Activated naive CD4-positive, alpha-beta T cell treated with anti-CD3 and anti-CD28 coated beads, Interleukin-2, amount 50 U/mL, for 24 hours (primary cell): ENCODE measurements at regions not wholly inside any gene's neighbourhood (a gene's known extent, or its start where the extent isn't known, plus 50 kb on each side); places are given as distances from the start of the nearest gene placed in this dataset.

Experiments used
- H3K27ac Mint-ChIP-seq: one replicate; pipeline ENCODE4 v1.8.0; 2021; ENCODE audit warnings: mild to moderate bottlenecking, mixed read lengths
- H3K27me3 Mint-ChIP-seq: one replicate; pipeline ENCODE4 v1.8.0; 2021; ENCODE audit warnings: mixed read lengths
- H3K36me3 Mint-ChIP-seq: one replicate; pipeline ENCODE4 v1.8.0; 2021; ENCODE audit warnings: mixed read lengths
- H3K4me1 Mint-ChIP-seq: one replicate; pipeline ENCODE4 v1.8.0; 2021; ENCODE audit warnings: mixed read lengths
- H3K4me3 Mint-ChIP-seq: one replicate; pipeline ENCODE4 v1.8.0; 2021; ENCODE audit warnings: mild to moderate bottlenecking, mixed read lengths
- H3K9me3 Mint-ChIP-seq: one replicate; pipeline ENCODE4 v1.8.0; 2021; ENCODE audit warnings: mixed read lengths

GRCh38 chr5:36355516-36355915 lies 53.8 kb upstream of the RANBP3L start:
- Mint-ChIP-seq H3K4me1 (peaks cover 2% of the 10 kb centered on the region), H3K36me3 (no peaks in the 10 kb centered on the region), H3K27me3 (peaks cover 2% of the 10 kb centered on the region), H3K9me3 (no peaks in the 10 kb centered on the region), H3K4me3 (no peak overlapping the region), H3K27ac (no peak overlapping the region)

- Mint-ChIP-seq H3K27me3 (no peaks in the 10 kb centered on the region), H3K27ac (no peak overlapping the region), H3K4me1 (peaks cover 4% of the 10 kb centered on the region), H3K9me3 (no peaks in the 10 kb centered on the region), H3K4me3 (no peak overlapping the region), H3K36me3 (no peaks in the 10 kb centered on the region)
These were observed 55.2 kb upstream of the RANBP3L start for GRCh38 chr5:36356915-36357314.

GRCh38 chr5:36357391-36357975 lies 55.8 kb upstream of the RANBP3L start:
- Mint-ChIP-seq H3K36me3 (no peaks in the 10 kb centered on the region), H3K27ac (no peak overlapping the region), H3K4me1 (peaks cover 4% of the 10 kb centered on the region), H3K9me3 (no peaks in the 10 kb centered on the region), H3K27me3 (no peaks in the 10 kb centered on the region), H3K4me3 (no peak overlapping the region)

GRCh38 chr5:36359267-36359666 lies 57.6 kb upstream of the RANBP3L start:
- no peaks in the 10 kb centered on the region for H3K27me3 Mint-ChIP-seq
- no peak overlapping the region for H3K4me3 Mint-ChIP-seq

GRCh38 chr5:36360307-36360706 lies 58.6 kb upstream of the RANBP3L start:
- no peak overlapping the region for H3K4me3 Mint-ChIP-seq
- H3K4me1 Mint-ChIP-seq, result peaks cover 4% of the 10 kb centered on the region
- H3K27ac Mint-ChIP-seq, result no peak overlapping the region
- no peaks in the 10 kb centered on the region for H3K9me3 Mint-ChIP-seq
- H3K27me3 Mint-ChIP-seq, result no peaks in the 10 kb centered on the region
- H3K36me3 Mint-ChIP-seq, result no peaks in the 10 kb centered on the region

More at GRCh38 chr5:36359267-36359666, 57.6 kb upstream of the RANBP3L start:
- Mint-ChIP-seq H3K36me3 (no peaks in the 10 kb centered on the region), H3K27ac (no peak overlapping the region), H3K9me3 (no peaks in the 10 kb centered on the region), H3K4me1 (peaks cover 4% of the 10 kb centered on the region)

GRCh38 chr5:36363101-36363500 lies 61.4 kb upstream of the RANBP3L start:
- no peaks in the 10 kb centered on the region for H3K9me3 Mint-ChIP-seq
- no peaks in the 10 kb centered on the region for H3K27me3 Mint-ChIP-seq
- H3K36me3 Mint-ChIP-seq, result no peaks in the 10 kb centered on the region
- no peak overlapping the region for H3K27ac Mint-ChIP-seq
- H3K4me1 Mint-ChIP-seq, result peaks cover 7% of the 10 kb centered on the region
- H3K4me3 Mint-ChIP-seq, result no peak overlapping the region

GRCh38 chr5:36363744-36364143 lies 62.0 kb upstream of the RANBP3L start:
- Mint-ChIP-seq H3K27me3 (no peaks in the 10 kb centered on the region), H3K9me3 (no peaks in the 10 kb centered on the region), H3K4me3 (no peak overlapping the region), H3K27ac (no peak overlapping the region), H3K4me1 (peaks cover 7% of the 10 kb centered on the region), H3K36me3 (no peaks in the 10 kb centered on the region)

GRCh38 chr5:36364473-36364872 lies 62.8 kb upstream of the RANBP3L start:
- Mint-ChIP-seq H3K4me3 (no peak overlapping the region), H3K27ac (no peak overlapping the region), H3K27me3 (no peaks in the 10 kb centered on the region), H3K36me3 (no peaks in the 10 kb centered on the region), H3K4me1 (peaks cover 7% of the 10 kb centered on the region), H3K9me3 (no peaks in the 10 kb centered on the region)

- Mint-ChIP-seq H3K36me3 (no peaks in the 10 kb centered on the region), H3K27me3 (no peaks in the 10 kb centered on the region), H3K4me3 (no peak overlapping the region), H3K4me1 (peaks cover 3% of the 10 kb centered on the region), H3K9me3 (no peaks in the 10 kb centered on the region), H3K27ac (no peak overlapping the region)
These were observed 64.2 kb upstream of the RANBP3L start for GRCh38 chr5:36365896-36366295.

GRCh38 chr5:36366883-36367282 lies 65.2 kb upstream of the RANBP3L start:
- Mint-ChIP-seq H3K9me3 (no peaks in the 10 kb centered on the region), H3K27me3 (no peaks in the 10 kb centered on the region), H3K4me1 (peaks cover 3% of the 10 kb centered on the region), H3K27ac (no peak overlapping the region), H3K4me3 (no peak overlapping the region), H3K36me3 (no peaks in the 10 kb centered on the region)

- Mint-ChIP-seq H3K9me3 (no peaks in the 10 kb centered on the region), H3K4me1 (peaks cover 3% of the 10 kb centered on the region), H3K4me3 (no peak overlapping the region)
These were observed 65.8 kb upstream of the RANBP3L start for GRCh38 chr5:36367524-36367923.

GRCh38 chr5:36369219-36369690 lies 67.6 kb upstream of the RANBP3L start:
- no peaks in the 10 kb centered on the region for H3K36me3 Mint-ChIP-seq
- H3K4me3 Mint-ChIP-seq, result no peak overlapping the region
- H3K9me3 Mint-ChIP-seq, result no peaks in the 10 kb centered on the region
- no peak overlapping the region for H3K27ac Mint-ChIP-seq
- no peaks in the 10 kb centered on the region for H3K27me3 Mint-ChIP-seq
- peaks cover 3% of the 10 kb centered on the region for H3K4me1 Mint-ChIP-seq

More at GRCh38 chr5:36367524-36367923, 65.8 kb upstream of the RANBP3L start:
- Mint-ChIP-seq H3K27me3 (no peaks in the 10 kb centered on the region), H3K36me3 (no peaks in the 10 kb centered on the region), H3K27ac (no peak overlapping the region)

- Mint-ChIP-seq H3K4me3 (no peak overlapping the region), H3K9me3 (no peaks in the 10 kb centered on the region), H3K27me3 (peaks cover 2% of the 10 kb centered on the region), H3K36me3 (no peaks in the 10 kb centered on the region), H3K4me1 (peaks cover 3% of the 10 kb centered on the region), H3K27ac (peak overlapping the region; percentile 56)
These were observed 68.4 kb upstream of the RANBP3L start for GRCh38 chr5:36370073-36370472.

GRCh38 chr5:36371366-36371765 lies 69.7 kb upstream of the RANBP3L start:
- peaks cover 2% of the 10 kb centered on the region for H3K27me3 Mint-ChIP-seq
- H3K4me3 Mint-ChIP-seq, result no peak overlapping the region
- peaks cover 3% of the 10 kb centered on the region for H3K4me1 Mint-ChIP-seq
- no peak overlapping the region for H3K27ac Mint-ChIP-seq
- no peaks in the 10 kb centered on the region for H3K9me3 Mint-ChIP-seq
- H3K36me3 Mint-ChIP-seq, result no peaks in the 10 kb centered on the region

GRCh38 chr5:36373527-36374086 lies 71.9 kb upstream of the RANBP3L start:
- Mint-ChIP-seq H3K4me3 (no peak overlapping the region), H3K9me3 (no peaks in the 10 kb centered on the region), H3K27ac (no peak overlapping the region), H3K36me3 (no peaks in the 10 kb centered on the region), H3K27me3 (peaks cover 2% of the 10 kb centered on the region), H3K4me1 (no peaks in the 10 kb centered on the region)

- H3K27ac Mint-ChIP-seq, result no peak overlapping the region
- no peaks in the 10 kb centered on the region for H3K4me1 Mint-ChIP-seq
- H3K27me3 Mint-ChIP-seq, result peaks cover 2% of the 10 kb centered on the region
These were observed 72.7 kb upstream of the RANBP3L start for GRCh38 chr5:36374266-36374862.

More at GRCh38 chr5:36374266-36374862, 72.7 kb upstream of the RANBP3L start:
- no peaks in the 10 kb centered on the region for H3K9me3 Mint-ChIP-seq
- no peaks in the 10 kb centered on the region for H3K36me3 Mint-ChIP-seq
- no peak overlapping the region for H3K4me3 Mint-ChIP-seq
